Small intestine (tissue), 7 donors: ENCODE measurements at regions not wholly inside any gene's neighbourhood (a gene's known extent, or its start where the extent isn't known, plus 50 kb on each side); places are given as distances from the start of the nearest gene placed in this dataset.

Experiments used
- DNase-seq, 2 donors: peaks; one replicate each; pipeline versions ENCODE4 v3.0.0 to v3.0.0-alpha.2; 2013
- FAIRE-seq: peaks from 2 replicates; lab custom pipeline; 2012; peaks lifted over from hg19 to GRCh38; lab: Jason Lieb, UNC
- H3K27ac ChIP-seq, 3 donors: one replicate each; pipeline ENCODE4 v1.5.1; 2013; ENCODE audit warnings: low read length in 2 of 3, mild to moderate bottlenecking in 2 of 3, control low read depth in 1 of 3, inconsistent platforms in 1 of 3, low read depth in 1 of 3, moderate library complexity in 1 of 3
- H3K27me3 ChIP-seq, 3 donors: one replicate each; pipeline ENCODE4 v1.6.1; 2013; ENCODE audit warnings: low read length in 3 of 3, inconsistent platforms in 1 of 3; ENCODE audit not compliant: control insufficient read depth in 3 of 3, insufficient read depth in 3 of 3
- H3K36me3 ChIP-seq, 3 donors: one replicate each; pipeline ENCODE4 v1.6.1; 2013; ENCODE audit warnings: low read length in 3 of 3, inconsistent platforms in 1 of 3, low read depth in 1 of 3, mild to moderate bottlenecking in 1 of 3, moderate library complexity in 1 of 3; ENCODE audit not compliant: control insufficient read depth in 3 of 3, insufficient read depth in 2 of 3
- H3K4me1 ChIP-seq, 3 donors: one replicate each; pipeline ENCODE4 v1.6.1; 2013; ENCODE audit warnings: low read length in 2 of 3, inconsistent platforms in 1 of 3, low read depth in 1 of 3, mild to moderate bottlenecking in 1 of 3, moderate library complexity in 1 of 3; ENCODE audit not compliant: control insufficient read depth in 3 of 3, insufficient read depth in 2 of 3
- H3K4me3 ChIP-seq, 3 donors: one replicate each; pipeline ENCODE4 v1.5.1; 2013; ENCODE audit warnings: low read length in 3 of 3, control low read depth in 1 of 3, inconsistent platforms in 1 of 3, low read depth in 1 of 3, mild to moderate bottlenecking in 1 of 3, moderate library complexity in 1 of 3
- H3K9me3 ChIP-seq, 2 donors: one replicate each; pipeline ENCODE4 v1.6.1; 2013; ENCODE audit warnings: low read depth in 1 of 2, low read length in 1 of 2; ENCODE audit not compliant: control insufficient read depth in 2 of 2, insufficient read depth in 1 of 2
- WGBS, 3 donors: extraction: QIAGEN DNeasy Blood & Tissue Kit; methylation state at CpG; one replicate each; pipeline ENCODE4 v1.1.7; 2013; 5-methylcytosine and 5-hydroxymethylcytosine counted together
- donor health status: healthy with polysubstance abuse.
- donor health status: control.
- donor health status: control.
- donor health status: Bipolar disorder and iron deficiency.
- donor health status: healthy.

- FAIRE-seq = no peak
- Histone ChIP-seq H3K27ac (no peak overlapping the region), H3K9me3 (no peaks in the 10 kb centered on the region), H3K27me3 (no peaks in the 10 kb centered on the region), H3K4me3 (no peak overlapping the region), H3K4me1 (no peaks in the 10 kb centered on the region), H3K36me3 (no peaks in the 10 kb centered on the region)
- WGBS, 3 donors = 84 to 96% (median 90%) methylated on average over 1 of the region's 1 CpG
- no peak for DNase-seq
These were observed 289.9 kb upstream of the FAM241A start for GRCh38 chr4:111855308-111855707.

- DNase-seq (no peak), FAIRE-seq (no peak)
- H3K9me3 ChIP-seq = no peaks in the 10 kb centered on the region
- no peaks in the 10 kb centered on the region for H3K4me1 ChIP-seq
- WGBS, 3 donors = 64 to 71% (median 67%) methylated on average over 4 of the region's 4 CpGs
- H3K36me3 ChIP-seq = no peaks in the 10 kb centered on the region
- no peak overlapping the region for H3K27ac ChIP-seq
- no peaks in the 10 kb centered on the region for H3K27me3 ChIP-seq
- no peak overlapping the region for H3K4me3 ChIP-seq
These were observed 281.2 kb upstream of the FAM241A start for GRCh38 chr4:111864066-111864465.

DNA sequence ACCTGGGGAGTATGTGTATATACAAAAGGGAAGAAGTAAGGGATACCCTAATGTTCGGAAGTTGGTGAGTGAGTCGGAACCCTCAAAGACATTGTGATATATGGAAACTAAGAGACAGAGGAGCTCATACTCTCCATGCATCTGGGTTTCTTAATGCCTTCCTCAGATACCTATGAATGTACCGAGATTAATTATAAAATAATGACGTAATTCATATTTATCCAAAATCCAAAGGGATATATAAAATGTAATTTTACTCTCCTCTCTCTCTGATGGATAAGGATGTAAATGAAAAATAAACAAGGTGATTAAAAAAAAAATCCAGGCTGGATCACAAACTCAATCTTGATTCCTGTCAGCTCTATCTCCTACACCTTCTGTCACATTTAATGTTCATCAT, 275.9 kb upstream of the FAM241A start:
- no peak overlapping the region for H3K27ac ChIP-seq
- FAIRE-seq = no peak
- H3K36me3 ChIP-seq = no peaks in the 10 kb centered on the region
- no peaks in the 10 kb centered on the region for H3K4me1 ChIP-seq
- no peak overlapping the region for H3K4me3 ChIP-seq
- H3K27me3 ChIP-seq = peaks cover 0 to 2% (median 0%) of the 10 kb centered on the region in 3 donors
- no peaks in the 10 kb centered on the region for H3K9me3 ChIP-seq
- no peak for DNase-seq
- WGBS, 3 donors = 89 to 92% (median 92%) methylated on average over 4 of the region's 4 CpGs

- no peaks in the 10 kb centered on the region for H3K36me3 ChIP-seq
- 67 to 83% (median 81%) methylated on average over 1 of the region's 1 CpG for WGBS, 3 donors
- H3K27ac ChIP-seq = no peak overlapping the region
- no peak overlapping the region for H3K4me3 ChIP-seq
- no peaks in the 10 kb centered on the region for H3K9me3 ChIP-seq
- FAIRE-seq (no peak), DNase-seq (no peak)
- H3K27me3 ChIP-seq = peaks cover 0 to 2% (median 2%) of the 10 kb centered on the region in 3 donors
- H3K4me1 ChIP-seq = no peaks in the 10 kb centered on the region
These were observed 273.5 kb upstream of the FAM241A start for GRCh38 chr4:111871802-111872201.

- H3K27me3 ChIP-seq = peaks cover 0 to 2% (median 2%) of the 10 kb centered on the region in 3 donors
- no peak overlapping the region for H3K4me3 ChIP-seq
- H3K36me3 ChIP-seq = no peaks in the 10 kb centered on the region
- WGBS, 3 donors = 53 to 66% (median 64%) methylated on average over 4 of the region's 4 CpGs
- no peaks in the 10 kb centered on the region for H3K9me3 ChIP-seq
- FAIRE-seq = no peak
- DNase-seq = no peak
- no peak overlapping the region for H3K27ac ChIP-seq
- H3K4me1 ChIP-seq = no peaks in the 10 kb centered on the region
These were observed 271.5 kb upstream of the FAM241A start for GRCh38 chr4:111873801-111874200.

- Histone ChIP-seq H3K4me1 (no peaks in the 10 kb centered on the region), H3K4me3 (no peak overlapping the region), H3K27me3 (peaks cover 0 to 2% (median 0%) of the 10 kb centered on the region in 3 donors), H3K27ac (no peak overlapping the region), H3K36me3 (no peaks in the 10 kb centered on the region), H3K9me3 (no peaks in the 10 kb centered on the region)
- no peak for DNase-seq
- no peak for FAIRE-seq
These were observed 265.7 kb upstream of the FAM241A start for GRCh38 chr4:111879539-111879938.

- H3K27ac ChIP-seq = no peak overlapping the region
- peaks cover 0 to 2% (median 0%) of the 10 kb centered on the region in 3 donors for H3K27me3 ChIP-seq
- H3K4me1 ChIP-seq = no peaks in the 10 kb centered on the region
- H3K4me3 ChIP-seq = no peak overlapping the region
- DNase-seq = no peak
- WGBS, 3 donors = 25 to 52% (median 38%) methylated on average over 4 of the region's 4 CpGs
- FAIRE-seq = no peak
- no peaks in the 10 kb centered on the region for H3K9me3 ChIP-seq
- no peaks in the 10 kb centered on the region for H3K36me3 ChIP-seq
These were observed 265.1 kb upstream of the FAM241A start for GRCh38 chr4:111880116-111880515.

DNA sequence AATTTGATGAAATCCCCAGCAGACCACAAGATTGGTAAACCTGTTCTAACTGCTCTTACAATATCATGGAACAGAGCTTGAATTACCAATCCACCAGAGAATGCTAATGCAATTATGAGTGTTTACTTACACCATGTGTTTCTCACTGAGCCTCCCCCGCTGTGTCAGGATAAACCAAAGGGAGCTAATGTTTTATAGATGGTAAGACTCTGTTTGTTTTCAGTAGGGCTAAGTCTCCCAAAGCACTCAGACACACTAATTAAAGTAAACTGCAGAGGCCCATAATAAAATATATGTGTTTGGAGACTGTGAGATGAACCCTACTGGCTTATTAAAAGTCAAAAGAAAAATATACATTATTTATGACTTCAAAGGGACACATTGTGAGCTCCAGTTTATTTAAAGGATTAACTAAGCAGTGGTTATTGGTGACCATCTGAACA, 261.7 kb upstream of the FAM241A start:
- 28 to 40% (median 33%) methylated on average over 1 of the region's 1 CpG for WGBS, 3 donors
- no peaks in the 10 kb centered on the region for H3K9me3 ChIP-seq
- no peaks in the 10 kb centered on the region for H3K4me1 ChIP-seq
- no peaks in the 10 kb centered on the region for H3K36me3 ChIP-seq
- FAIRE-seq = no peak
- H3K27me3 ChIP-seq = no peaks in the 10 kb centered on the region
- no peak overlapping the region for H3K27ac ChIP-seq
- no peak overlapping the region for H3K4me3 ChIP-seq
- peak; percentile 1 to 6 for DNase-seq

GRCh38 chr4:111890412-111890811, 254.8 kb upstream of the FAM241A start:
- H3K9me3 ChIP-seq = peaks cover 0 to 7% of the 10 kb centered on the region in 2 donors
- H3K4me3 ChIP-seq = no peak overlapping the region
- FAIRE-seq = no peak
- H3K27ac ChIP-seq = no peak overlapping the region
- DNase-seq = no peak
- no peaks in the 10 kb centered on the region for H3K36me3 ChIP-seq
- no peaks in the 10 kb centered on the region for H3K27me3 ChIP-seq
- WGBS, 3 donors = 81 to 89% (median 88%) methylated on average over 4 of the region's 4 CpGs
- H3K4me1 ChIP-seq = no peaks in the 10 kb centered on the region
